T47D (cell line): ENCODE measurements at regions not wholly inside any gene's neighbourhood (a gene's known extent, or its start where the extent isn't known, plus 50 kb on each side); places are given as distances from the start of the nearest gene placed in this dataset.
"Not testable (repeated sequence)": the region's sequence is repeated elsewhere in the genome, so short reads cannot be mapped to it uniquely, and the experiment has no call there.

ENCODE experiments used
- DNase-seq, 2 experiments: peaks; one replicate each; pipeline versions ENCODE4 v3.0.0 to v3.0.0-alpha.2; 2011 to 2012; ENCODE audit warnings: low read depth in 1 of 2, low spot score in 1 of 2
- JUND ChIP-seq: IDR thresholded peaks from 2 replicates; pipeline ENCODE4 v1.6.1; 2012; ENCODE audit warnings: low read depth
- in situ Hi-C: cut with HindIII; loops from 2 replicates; pipeline ENCODE4 v1.10.0; 2016; ENCODE audit warnings: low sequenced_read_pairs, low pct_unique_long_range_greater_than_20kb

DNA sequence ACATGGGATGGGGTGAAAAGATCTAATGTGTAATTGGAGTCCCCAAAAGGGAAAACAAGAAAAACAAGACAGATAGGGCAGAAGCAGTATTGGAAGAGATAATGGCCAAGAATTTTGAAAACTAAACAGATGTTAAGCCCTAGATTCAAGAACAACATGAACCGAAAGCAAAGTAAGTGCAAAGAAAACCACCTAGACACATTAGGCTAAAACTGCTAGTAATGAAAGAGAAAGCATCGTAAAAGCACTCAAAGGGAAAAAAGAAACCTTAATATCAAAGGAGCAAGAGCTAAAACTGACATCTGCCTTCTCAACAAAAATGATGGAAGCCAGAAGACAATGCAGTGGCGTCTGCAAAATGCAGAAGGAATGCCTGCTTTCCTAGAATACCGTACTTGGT is 92.1 kb upstream of the ADORA2B start:
- in situ Hi-C loops, DNase-seq: not testable (repeated sequence)

DNA sequence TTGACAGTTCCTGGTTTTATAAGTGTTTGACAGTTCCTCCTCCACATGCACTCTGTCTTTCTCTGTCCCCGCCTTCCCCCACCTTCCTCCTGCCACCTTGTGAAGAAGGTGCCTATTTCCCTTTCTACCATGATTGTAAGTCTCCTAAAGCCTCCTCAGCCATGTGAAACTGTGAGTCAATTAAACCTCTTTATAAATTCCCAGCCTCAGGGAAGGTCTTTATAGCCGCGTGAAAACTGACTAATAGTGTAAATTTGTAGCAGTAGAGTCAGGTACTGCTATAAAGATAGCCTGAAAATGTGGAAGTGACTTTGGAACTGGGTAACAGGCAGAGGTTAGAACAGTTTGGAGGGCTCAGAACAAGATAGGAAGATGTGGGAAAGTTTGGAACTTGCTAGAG is 88.7 kb upstream of the ADORA2B start:
- DNase-seq, in situ Hi-C loops: not testable (repeated sequence)

DNA sequence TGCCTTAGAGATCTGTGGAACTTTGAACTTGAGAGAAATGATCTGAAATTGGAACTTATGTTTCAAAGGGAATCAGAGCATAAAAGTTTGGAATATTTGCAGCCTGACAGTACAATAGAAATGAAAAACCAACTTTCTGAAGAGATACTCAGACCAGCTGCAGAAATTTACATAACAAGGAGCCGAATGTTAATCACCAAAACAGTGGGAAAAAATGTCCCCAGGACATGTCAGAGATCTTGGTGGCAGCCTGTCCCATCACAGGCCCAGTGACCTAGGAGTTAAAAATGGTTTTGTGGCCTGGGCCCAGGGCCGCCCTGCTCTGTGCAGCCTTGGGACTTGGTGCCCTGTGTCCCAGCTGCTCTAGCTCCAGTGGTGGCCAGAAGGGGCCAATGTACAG is 88.2 kb upstream of the ADORA2B start:
- in situ Hi-C loops, DNase-seq: not testable (repeated sequence)

DNA sequence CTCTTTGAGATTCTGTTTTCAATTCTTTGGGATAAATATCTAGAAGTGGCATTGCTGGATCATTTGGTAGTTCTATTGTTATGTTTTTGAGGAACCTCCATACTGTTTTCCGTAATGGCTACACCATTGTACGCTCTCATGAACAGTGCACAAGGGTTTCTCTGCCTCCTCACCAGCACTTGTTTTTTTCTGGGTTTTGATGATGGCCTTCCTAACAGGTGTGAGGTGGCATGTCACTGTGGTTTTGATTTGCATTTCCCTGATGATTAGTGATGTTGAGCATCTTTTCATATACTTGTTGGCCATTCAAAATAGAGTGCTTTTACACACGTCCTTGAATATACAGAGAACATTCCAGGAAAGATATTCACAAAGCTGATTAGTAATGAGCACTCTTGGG is 86.8 kb upstream of the ADORA2B start:
- DNase-seq, in situ Hi-C loops: not testable (repeated sequence)

DNA sequence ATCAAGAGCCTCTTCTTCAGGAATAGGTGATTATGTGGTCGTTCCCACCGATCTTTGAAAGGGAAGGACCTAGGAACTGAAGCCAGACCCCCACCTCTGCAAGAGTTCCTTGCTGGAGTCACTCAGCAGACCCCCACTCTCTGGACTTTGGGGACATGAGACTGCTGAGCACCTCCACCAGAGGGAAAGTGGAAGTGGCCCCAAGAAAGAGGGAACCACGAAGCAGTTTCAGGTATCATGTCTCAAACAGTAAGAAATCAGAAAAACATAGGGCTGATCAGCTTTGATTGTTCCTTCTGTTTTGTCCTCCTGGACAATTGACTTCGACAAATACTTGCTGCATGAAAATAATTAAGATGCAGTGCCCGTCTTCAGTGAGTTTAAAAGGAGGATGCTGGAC is 84.2 kb upstream of the ADORA2B start:
- DNase-seq, in situ Hi-C loops: not testable (repeated sequence)

DNA sequence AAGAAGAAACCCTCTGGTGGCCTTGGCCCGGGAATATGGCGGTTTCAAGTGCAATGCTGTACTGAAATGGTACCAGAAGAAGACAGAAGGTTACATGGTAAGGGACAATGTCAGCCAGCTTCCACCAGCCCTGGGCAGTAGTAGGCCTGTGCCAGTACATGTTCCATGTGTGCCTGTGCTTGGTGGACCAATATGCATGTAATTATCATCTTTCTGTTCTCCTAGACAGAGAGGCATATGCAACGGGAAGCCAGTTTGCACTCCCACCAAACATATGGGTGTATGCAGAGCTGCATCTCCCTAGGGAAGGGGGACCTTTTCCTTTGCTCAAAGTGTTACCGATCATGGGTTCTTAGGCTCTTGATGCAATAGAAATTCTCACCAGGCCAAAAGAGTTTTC is 80.9 kb upstream of the ADORA2B start:
- in situ Hi-C loops, DNase-seq: not testable (repeated sequence)

DNA sequence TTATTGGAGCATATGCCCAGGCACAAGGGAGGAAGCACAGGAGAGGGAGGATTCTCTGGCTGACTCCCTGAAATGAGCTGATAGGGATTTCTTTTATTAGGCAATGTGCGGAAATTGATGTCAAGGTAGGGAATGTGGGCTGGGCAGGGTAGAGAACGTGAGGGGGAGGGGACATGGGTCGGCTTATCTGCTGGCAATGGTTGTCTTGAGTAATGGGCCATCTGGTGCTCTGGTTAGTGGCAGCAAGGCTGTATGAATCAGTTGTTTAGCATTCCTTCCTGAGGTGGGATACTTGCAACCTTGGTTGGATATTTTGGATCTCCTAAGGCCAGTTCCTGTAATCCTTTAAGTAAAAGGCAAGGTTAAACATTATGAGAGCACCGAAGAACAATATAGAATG is 80.5 kb upstream of the ADORA2B start:
- DNase-seq, in situ Hi-C loops: not testable (repeated sequence)

DNA sequence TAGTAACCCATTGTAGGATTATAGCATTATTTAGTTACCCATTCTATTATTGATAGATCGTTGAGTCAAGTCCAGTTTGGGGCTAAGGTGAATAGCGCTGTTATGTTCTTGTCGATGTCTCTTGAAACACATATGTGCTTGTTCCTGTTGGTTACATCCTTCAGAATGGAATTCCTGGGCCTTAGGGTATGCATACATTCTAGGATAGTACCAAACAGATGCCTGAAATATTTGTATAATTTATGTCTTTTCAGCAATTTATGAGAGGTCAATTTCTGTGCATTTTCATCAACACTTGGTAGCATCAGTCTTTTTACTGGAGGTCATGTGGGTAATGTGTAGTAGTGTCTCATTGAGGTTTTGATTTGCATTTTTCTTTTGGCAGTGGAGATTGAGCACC is 78.9 kb upstream of the ADORA2B start:
- in situ Hi-C loops, DNase-seq: not testable (repeated sequence)

DNA sequence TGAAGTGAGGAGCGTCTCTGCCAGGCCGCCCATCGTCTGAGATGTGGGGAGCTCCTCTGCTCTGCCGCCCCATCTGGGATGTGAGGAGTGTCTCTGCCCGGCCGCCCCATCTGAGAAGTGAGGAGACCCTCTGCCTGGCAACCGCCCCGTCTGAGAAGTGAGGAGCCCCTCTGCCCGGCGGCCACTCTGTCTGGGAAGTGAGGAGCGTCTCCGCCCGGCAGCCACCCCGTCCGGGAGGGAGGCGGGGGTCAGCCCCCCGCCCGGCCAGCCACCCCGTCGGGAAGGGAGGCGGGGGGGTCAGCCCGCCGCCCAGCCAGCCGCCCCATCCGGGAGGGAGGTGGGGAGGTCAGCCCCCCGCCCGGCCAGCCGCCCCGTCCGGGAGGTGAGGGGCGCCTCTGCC is 77.6 kb upstream of the ADORA2B start:
- DNase-seq, in situ Hi-C loops: not testable (repeated sequence)

DNA sequence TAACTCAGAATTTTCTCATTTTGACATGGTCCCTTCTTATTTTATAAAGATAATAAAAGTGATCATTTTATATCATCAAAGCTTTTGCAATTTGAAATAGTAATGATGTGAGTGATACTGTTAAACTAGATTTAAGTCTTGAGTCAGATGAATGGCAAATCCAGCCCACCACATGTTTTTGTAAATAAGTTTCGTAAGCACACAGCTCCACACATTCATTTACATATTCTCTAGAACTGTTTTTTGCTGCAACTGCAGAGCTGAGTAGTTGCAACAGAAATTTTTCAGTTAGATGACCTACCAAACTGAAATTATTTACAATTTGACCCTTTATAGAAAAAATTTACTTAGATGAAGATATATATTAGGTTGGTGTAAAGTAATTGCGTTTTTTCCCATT is 75.1 kb upstream of the ADORA2B start:
- in situ Hi-C loops, DNase-seq: not testable (repeated sequence)

DNA sequence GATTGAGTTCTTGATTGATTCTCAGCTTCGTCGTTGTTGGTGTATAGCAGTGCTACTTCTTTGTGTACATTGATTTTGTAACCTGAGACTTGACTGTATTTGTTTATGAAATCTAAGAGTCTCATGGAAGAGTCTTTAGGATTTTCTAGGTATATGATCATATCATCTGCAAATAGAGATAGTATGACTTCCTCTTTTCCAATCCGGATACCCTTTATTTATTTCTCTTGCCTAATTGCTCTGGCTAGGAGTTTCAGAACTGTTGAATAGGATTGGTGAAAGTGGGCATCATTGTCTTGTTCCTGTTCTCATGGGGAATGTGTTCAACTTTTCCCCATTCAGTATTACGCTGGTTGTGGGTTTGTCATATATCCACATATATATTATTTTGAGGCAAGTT is 72.3 kb upstream of the ADORA2B start:
- DNase-seq, in situ Hi-C loops: not testable (repeated sequence)

DNA sequence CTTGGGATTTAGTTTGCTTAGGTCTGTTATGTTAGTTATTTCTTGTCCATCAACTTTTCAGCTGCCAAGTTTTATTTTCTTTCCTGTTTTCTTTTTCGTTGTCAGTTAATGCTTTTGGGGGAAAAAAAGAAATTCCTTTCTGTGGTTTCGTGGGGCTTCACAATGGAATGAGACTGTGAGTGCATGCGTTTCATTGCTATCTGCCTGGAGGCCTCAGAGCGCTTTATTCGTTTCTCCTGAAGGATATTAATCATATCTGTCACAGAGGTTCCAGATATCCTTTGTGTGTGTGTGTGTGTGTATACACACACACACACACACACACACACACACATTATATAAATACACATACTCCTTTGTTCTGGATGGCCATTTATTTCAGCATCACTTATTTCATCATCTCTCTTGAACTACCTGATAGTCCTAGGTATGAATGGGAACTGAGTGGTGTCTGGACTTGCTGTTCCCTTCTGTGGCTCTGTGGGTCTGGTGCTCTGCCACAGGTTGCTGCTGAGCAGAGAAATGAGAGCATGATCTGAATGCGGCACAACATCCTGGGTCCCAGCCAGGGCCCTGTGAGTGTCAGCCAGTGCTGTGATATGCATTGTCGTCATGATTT is 66.9 kb upstream of the ADORA2B start:
- in situ Hi-C loops, DNase-seq: not testable (repeated sequence)

DNA sequence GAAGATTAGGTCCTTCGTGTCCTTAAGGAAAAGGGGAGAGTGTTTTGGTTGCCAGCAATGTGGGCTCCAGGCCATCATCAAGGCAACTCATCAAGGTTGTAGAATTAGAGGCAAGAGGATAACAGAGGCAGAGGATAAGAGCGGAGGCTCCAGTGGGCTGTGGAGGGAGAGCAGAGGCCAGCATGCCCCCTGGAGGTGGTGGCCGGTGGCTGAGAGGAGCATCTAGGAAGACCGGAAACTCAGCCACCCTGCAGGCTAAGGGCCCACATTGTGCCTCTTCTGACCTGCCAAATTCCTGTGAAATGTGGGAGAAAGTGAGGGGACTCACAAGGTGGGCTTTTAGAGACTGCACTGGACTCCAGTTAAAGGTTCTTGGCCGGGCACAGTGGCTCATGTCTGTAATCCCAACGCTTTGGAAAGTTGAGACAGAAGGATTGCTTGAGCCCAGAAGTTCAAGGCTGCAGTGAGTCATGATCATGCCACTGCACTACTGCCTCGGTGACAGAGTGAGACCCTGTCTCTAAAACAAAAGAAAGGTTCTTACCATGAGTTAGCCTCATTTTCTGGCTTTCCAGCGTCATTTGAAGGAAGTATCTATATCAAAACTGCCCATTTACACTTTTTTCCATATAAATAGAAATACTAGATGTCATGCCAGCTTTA is 62.7 kb upstream of the ADORA2B start:
- in situ Hi-C loops: no loop called here
- no peak for DNase-seq
- no peak for TF ChIP-seq JUND

DNA sequence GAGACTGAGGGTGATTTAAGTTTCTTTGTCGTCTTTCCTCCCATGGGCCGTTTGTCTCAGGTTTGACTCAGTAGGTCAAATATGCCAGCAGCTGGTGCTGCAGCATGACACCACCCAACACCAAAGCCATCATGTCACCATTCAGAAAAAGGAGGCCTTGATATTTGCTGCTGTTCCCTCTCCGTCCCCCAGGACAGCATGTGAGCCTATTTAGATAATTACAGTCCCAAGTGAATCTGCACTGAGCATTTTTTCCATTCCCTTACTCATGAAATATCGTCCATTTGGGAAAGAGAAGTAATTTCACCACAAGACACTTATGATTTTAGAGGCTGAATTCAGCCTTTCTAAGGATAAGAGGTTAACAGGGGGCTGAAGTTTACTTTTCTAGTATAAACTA is 62.2 kb upstream of the ADORA2B start:
- no peak for DNase-seq
- no peak for TF ChIP-seq JUND
- in situ Hi-C loops: no loop called here
